Fibroblast of lung (primary cell): ENCODE measurements at regions not wholly inside any gene's neighbourhood (a gene's known extent, or its start where the extent isn't known, plus 50 kb on each side); places are given as distances from the start of the nearest gene placed in this dataset.

Experiments used
- DNase-seq, 2 donors: peaks; one replicate each; pipeline versions ENCODE4 v3.0.0 to v3.0.0-alpha.2; 2010; ENCODE audit warnings: low read depth in 2 of 2
- H2AFZ ChIP-seq: 2 replicates; pipeline ENCODE4 v1.5.1; 2012; ENCODE audit warnings: low read length, control low read depth, inconsistent platforms
- H3K27ac ChIP-seq: 2 replicates; pipeline ENCODE4 v1.5.1; 2011; ENCODE audit warnings: low read length, control low read depth; ENCODE audit not compliant: insufficient read depth
- H3K27me3 ChIP-seq: 2 replicates; pipeline ENCODE4 v1.5.1; 2011; ENCODE audit warnings: mild to moderate bottlenecking, low read length; ENCODE audit not compliant: control insufficient read depth, insufficient read depth
- H3K36me3 ChIP-seq: 2 replicates; pipeline ENCODE4 v1.5.1; 2011; ENCODE audit warnings: low read length; ENCODE audit not compliant: control insufficient read depth, insufficient read depth
- H3K4me1 ChIP-seq: 2 replicates; pipeline ENCODE4 v1.5.1; 2011; ENCODE audit warnings: low read length; ENCODE audit not compliant: control insufficient read depth, insufficient read depth; ENCODE audit errors: extremely low read depth
- H3K4me2 ChIP-seq: 2 replicates; pipeline ENCODE4 v1.5.1; 2011; ENCODE audit warnings: low read length, control low read depth; ENCODE audit not compliant: insufficient read depth; ENCODE audit errors: extremely low read depth
- H3K4me3 ChIP-seq, 4 experiments: fragments of 200-600 bp in 1 of 4; sonication (generic) in 1 of 4; replicated peaks in 1 of 4; 2 replicates each; pipeline ENCODE4 v1.5.1; 2011 to 2016; ENCODE audit warnings: low read length in 4 of 4, low read depth in 3 of 4, mild to moderate bottlenecking in 3 of 4, control low read depth in 2 of 4, inconsistent platforms in 1 of 4, mixed read lengths in 1 of 4; ENCODE audit not compliant: insufficient read depth in 1 of 4; ENCODE audit errors: control extremely low read depth in 1 of 4
- H3K79me2 ChIP-seq: 2 replicates; pipeline ENCODE4 v1.5.1; 2012; ENCODE audit warnings: mild to moderate bottlenecking, low read length, inconsistent platforms; ENCODE audit not compliant: control insufficient read depth, insufficient read depth
- H3K9ac ChIP-seq: 2 replicates; pipeline ENCODE4 v1.5.1; 2011; ENCODE audit warnings: mild to moderate bottlenecking, low read length, control low read depth; ENCODE audit not compliant: insufficient read depth
- H3K9me3 ChIP-seq: 2 replicates; pipeline ENCODE4 v1.5.1; 2012; ENCODE audit warnings: low read depth, low read length; ENCODE audit not compliant: control insufficient read depth, insufficient read depth
- H4K20me1 ChIP-seq: 2 replicates; pipeline ENCODE4 v1.5.1; 2011; ENCODE audit warnings: low read length; ENCODE audit not compliant: control insufficient read depth, insufficient read depth; ENCODE audit errors: extremely low read depth
- CTCF ChIP-seq, 2 donors: IDR thresholded peaks in 1 of 2; conservative IDR thresholded peaks in 1 of 2; 1 replicate in 1 of 2; 2 replicates in 1 of 2; pipeline ENCODE4 v1.5.1; 2011 to 2012; ENCODE audit warnings: low read length in 2 of 2, control low read depth in 1 of 2, inconsistent platforms in 1 of 2, low read depth in 1 of 2, mild to moderate bottlenecking in 1 of 2
- EZH2 ChIP-seq: IDR thresholded peaks from 2 replicates; pipeline ENCODE4 v1.5.1; 2012; ENCODE audit warnings: low read length, control low read depth, mild to moderate bottlenecking; ENCODE audit errors: missing control alignments

- TF ChIP-seq EZH2 (no peak), CTCF (conservative IDR thresholded peaks at IDR 0.05 in 1 of 2, IDR thresholded peaks at IDR 0.05 in 1 of 2; ENCODE audit: low read depth in 1 of 2, low read length in 2 of 2) (no peak)
- Histone ChIP-seq H3K4me2 (no peak overlapping the region), H4K20me1 (no peaks in the 10 kb centered on the region), H3K9me3 (no peaks in the 10 kb centered on the region), H3K27ac (no peak overlapping the region), H3K4me1 (no peaks in the 10 kb centered on the region), H3K4me3 (no peak overlapping the region), H3K36me3 (no peaks in the 10 kb centered on the region), H3K27me3 (no peaks in the 10 kb centered on the region), H3K79me2 (no peaks in the 10 kb centered on the region), H2AFZ (no peak overlapping the region), H3K9ac (no peak overlapping the region)
- DNase-seq, result no peak
These were observed 160.3 kb upstream of the DYNLRB2 start for GRCh38 chr16:80380514-80380913.

GRCh38 chr16:80377096-80377956 is 163.5 kb upstream of the DYNLRB2 start:
- H4K20me1 ChIP-seq, result no peaks in the 10 kb centered on the region
- H3K27ac ChIP-seq, result no peak overlapping the region
- H3K4me3 ChIP-seq, result no peak overlapping the region
- no peaks in the 10 kb centered on the region for H3K27me3 ChIP-seq
- H3K4me2 ChIP-seq, result no peak overlapping the region
- no peaks in the 10 kb centered on the region for H3K79me2 ChIP-seq
- no peaks in the 10 kb centered on the region for H3K4me1 ChIP-seq
- H3K9me3 ChIP-seq, result no peaks in the 10 kb centered on the region
- no peak for DNase-seq
- TF ChIP-seq EZH2 (no peak), CTCF (conservative IDR thresholded peaks at IDR 0.05 in 1 of 2, IDR thresholded peaks at IDR 0.05 in 1 of 2; ENCODE audit: low read depth in 1 of 2, low read length in 2 of 2) (no peak)
- H2AFZ ChIP-seq, result no peak overlapping the region
- H3K36me3 ChIP-seq, result no peaks in the 10 kb centered on the region
- H3K9ac ChIP-seq, result no peak overlapping the region

GRCh38 chr16:80375973-80376372 is 164.8 kb upstream of the DYNLRB2 start:
- Histone ChIP-seq H3K9me3 (no peaks in the 10 kb centered on the region), H3K27me3 (no peaks in the 10 kb centered on the region), H3K9ac (no peak overlapping the region), H2AFZ (no peak overlapping the region), H3K79me2 (no peaks in the 10 kb centered on the region), H3K4me1 (no peaks in the 10 kb centered on the region), H4K20me1 (no peaks in the 10 kb centered on the region), H3K4me3 (no peak overlapping the region), H3K36me3 (no peaks in the 10 kb centered on the region), H3K27ac (no peak overlapping the region), H3K4me2 (no peak overlapping the region)
- no peak for DNase-seq
- TF ChIP-seq EZH2, result no peak
- no peak for TF ChIP-seq CTCF (conservative IDR thresholded peaks at IDR 0.05 in 1 of 2, IDR thresholded peaks at IDR 0.05 in 1 of 2; ENCODE audit: low read depth in 1 of 2, low read length in 2 of 2)
